Activated CD4-positive, alpha-beta T cell treated with anti-CD3 and anti-CD28 coated beads for 36 hours (primary cell): ENCODE measurements at regions not wholly inside any gene's neighbourhood (a gene's known extent, or its start where the extent isn't known, plus 50 kb on each side); places are given as distances from the start of the nearest gene placed in this dataset.
"Not testable (repeated sequence)": the region's sequence is repeated elsewhere in the genome, so short reads cannot be mapped to it uniquely, and the experiment has no call there.

Source experiments
- ATAC-seq: fragments of 200-7000 bp; cut with Tn5 transposase; one replicate; pipeline ENCODE4 v1.10.0; 2021; ENCODE audit warnings: mild to moderate bottlenecking, moderate library complexity
- CTCF ChIA-PET: fragments of 350-600 bp; sonication (Branson Sonifier 250); formaldehyde crosslinking; loops from one replicate; lab custom pipeline; 2021; ENCODE audit warnings: antibody characterized with exemption; lab: Charles Lee
- POLR2A ChIA-PET: fragments of 350-600 bp; sonication (Branson Sonifier 250); formaldehyde crosslinking; loops from one replicate; lab custom pipeline; 2021; ENCODE audit warnings: antibody characterized with exemption, inconsistent platforms; lab: Charles Lee
- DNase-seq: peaks from one replicate; pipeline ENCODE4 v3.0.0-alpha.2; 2020
- H3K27ac Mint-ChIP-seq: one replicate; pipeline ENCODE4 v1.8.0; 2021; ENCODE audit warnings: mixed read lengths
- H3K27me3 Mint-ChIP-seq: one replicate; pipeline ENCODE4 v1.8.0; 2021; ENCODE audit warnings: mixed read lengths
- H3K36me3 Mint-ChIP-seq: one replicate; pipeline ENCODE4 v1.8.0; 2021; ENCODE audit warnings: low read depth, mixed read lengths
- H3K4me1 Mint-ChIP-seq: one replicate; pipeline ENCODE4 v1.8.0; 2021; ENCODE audit warnings: mixed read lengths
- H3K4me3 Mint-ChIP-seq: one replicate; pipeline ENCODE4 v1.8.0; 2021; ENCODE audit warnings: mild to moderate bottlenecking, moderate library complexity, mixed read lengths
- H3K9me3 Mint-ChIP-seq: one replicate; pipeline ENCODE4 v1.8.0; 2021; ENCODE audit warnings: low read depth, mixed read lengths
- intact Hi-C, 2 experiments: fragments of 100-400 bp; cut with DNase I in 1 of 2; cut with micrococcal nuclease in 1 of 2; formaldehyde crosslinking; loops; one replicate each; pipeline versions ENCODE4 v1.14.2 to v1.15.1; 2022 to 2024; cut with DNase I, micrococcal nuclease

- H3K36me3 Mint-ChIP-seq, result no peaks in the 10 kb centered on the region
- DNase-seq (no peak), ATAC-seq (no peak)
- H3K27ac Mint-ChIP-seq, result no peak overlapping the region
- POLR2A ChIA-PET, result no interaction called here
- no peaks in the 10 kb centered on the region for H3K27me3 Mint-ChIP-seq
- H3K4me1 Mint-ChIP-seq, result no peaks in the 10 kb centered on the region
- H3K9me3 Mint-ChIP-seq, result peaks cover 7% of the 10 kb centered on the region
- CTCF ChIA-PET, result no interaction called here
- intact Hi-C loops, result no loop called here
- H3K4me3 Mint-ChIP-seq, result no peak overlapping the region
Measured at GRCh38 chr6:67698534-67698933, 936.5 kb upstream of the ADGRB3 start.

GRCh38 chr6:67694127-67694526, 941.0 kb upstream of the ADGRB3 start:
- DNase-seq (no peak), ATAC-seq (no peak)
- Mint-ChIP-seq H3K4me3 (no peak overlapping the region), H3K27me3 (no peaks in the 10 kb centered on the region), H3K36me3 (no peaks in the 10 kb centered on the region), H3K27ac (no peak overlapping the region), H3K9me3 (peaks cover 8% of the 10 kb centered on the region), H3K4me1 (no peaks in the 10 kb centered on the region)
- CTCF ChIA-PET, result no interaction called here
- POLR2A ChIA-PET, result no interaction called here
- intact Hi-C loops, result no loop called here

GRCh38 chr6:67689329-67689728, 945.8 kb upstream of the ADGRB3 start:
- no peak for DNase-seq
- ChIA-PET CTCF (interaction anchor here (0.8 kb wide), 1 partner anchor 488 kb away, joined by 3 read pairs; no protein-coding TSS in a partner anchor), POLR2A (no interaction called here)
- Mint-ChIP-seq H3K4me1 (no peaks in the 10 kb centered on the region), H3K27ac (no peak overlapping the region), H3K36me3 (no peaks in the 10 kb centered on the region), H3K9me3 (peaks cover 5% of the 10 kb centered on the region), H3K27me3 (no peaks in the 10 kb centered on the region), H3K4me3 (no peak overlapping the region)
- intact Hi-C loops, result no loop called here
- no peak for ATAC-seq

GRCh38 chr6:67687396-67687795, 947.7 kb upstream of the ADGRB3 start:
- H3K4me1 Mint-ChIP-seq, result no peaks in the 10 kb centered on the region

GRCh38 chr6:67686225-67686624, 948.9 kb upstream of the ADGRB3 start:
- POLR2A ChIA-PET, H3K36me3 Mint-ChIP-seq, DNase-seq, H3K4me3 Mint-ChIP-seq, H3K27ac Mint-ChIP-seq, intact Hi-C loops, CTCF ChIA-PET, H3K27me3 Mint-ChIP-seq, H3K4me1 Mint-ChIP-seq, ATAC-seq, H3K9me3 Mint-ChIP-seq: not testable (repeated sequence)

More at GRCh38 chr6:67687396-67687795, 947.7 kb upstream of the ADGRB3 start:
- intact Hi-C loops, result no loop called here
- ChIA-PET CTCF (no interaction called here), POLR2A (no interaction called here)
- no peak for DNase-seq
- ATAC-seq, result no peak
- H3K36me3 Mint-ChIP-seq, result no peaks in the 10 kb centered on the region
- H3K27ac Mint-ChIP-seq, result no peak overlapping the region
- H3K4me3 Mint-ChIP-seq, result no peak overlapping the region
- no peaks in the 10 kb centered on the region for H3K27me3 Mint-ChIP-seq
- H3K9me3 Mint-ChIP-seq, result peaks cover 7% of the 10 kb centered on the region

GRCh38 chr6:67683960-67684359, 951.1 kb upstream of the ADGRB3 start:
- Mint-ChIP-seq H3K4me1 (no peaks in the 10 kb centered on the region), H3K27ac (no peak overlapping the region), H3K36me3 (no peaks in the 10 kb centered on the region), H3K4me3 (no peak overlapping the region), H3K9me3 (peaks cover 7% of the 10 kb centered on the region), H3K27me3 (no peaks in the 10 kb centered on the region)
- ChIA-PET CTCF (no interaction called here), POLR2A (no interaction called here)
- DNase-seq (no peak), ATAC-seq (no peak)
- intact Hi-C loops, result no loop called here

- ATAC-seq (no peak), DNase-seq (no peak)
- H3K27ac Mint-ChIP-seq, result no peak overlapping the region
- intact Hi-C loops, result no loop called here
- ChIA-PET CTCF (no interaction called here), POLR2A (no interaction called here)
- no peaks in the 10 kb centered on the region for H3K4me1 Mint-ChIP-seq
- H3K9me3 Mint-ChIP-seq, result peaks cover 12% of the 10 kb centered on the region
- H3K27me3 Mint-ChIP-seq, result no peaks in the 10 kb centered on the region
- H3K4me3 Mint-ChIP-seq, result no peak overlapping the region
- H3K36me3 Mint-ChIP-seq, result no peaks in the 10 kb centered on the region
Measured at GRCh38 chr6:67680297-67680932, 954.7 kb upstream of the ADGRB3 start.

- ChIA-PET CTCF (no interaction called here), POLR2A (no interaction called here)
- H3K9me3 Mint-ChIP-seq, result peaks cover 12% of the 10 kb centered on the region
- H3K27me3 Mint-ChIP-seq, result no peaks in the 10 kb centered on the region
- H3K27ac Mint-ChIP-seq, result no peak overlapping the region
- no peaks in the 10 kb centered on the region for H3K4me1 Mint-ChIP-seq
- ATAC-seq (no peak), DNase-seq (no peak)
- H3K36me3 Mint-ChIP-seq, result no peaks in the 10 kb centered on the region
- intact Hi-C loops, result no loop called here
- no peak overlapping the region for H3K4me3 Mint-ChIP-seq
Measured at GRCh38 chr6:67679566-67680296, 955.4 kb upstream of the ADGRB3 start.

GRCh38 chr6:67676892-67677291, 958.2 kb upstream of the ADGRB3 start:
- Mint-ChIP-seq H3K9me3 (peaks cover 15% of the 10 kb centered on the region), H3K27ac (no peak overlapping the region), H3K4me3 (no peak overlapping the region), H3K27me3 (no peaks in the 10 kb centered on the region), H3K36me3 (no peaks in the 10 kb centered on the region), H3K4me1 (no peaks in the 10 kb centered on the region)
- CTCF ChIA-PET, result no interaction called here
- POLR2A ChIA-PET, result no interaction called here
- intact Hi-C loops, result no loop called here
- DNase-seq (no peak), ATAC-seq (no peak)

GRCh38 chr6:67667637-67668422, 967.3 kb upstream of the ADGRB3 start:
- Mint-ChIP-seq H3K27me3 (no peaks in the 10 kb centered on the region), H3K4me3 (no peak overlapping the region), H3K36me3 (no peaks in the 10 kb centered on the region), H3K9me3 (peaks cover 15% of the 10 kb centered on the region), H3K4me1 (no peaks in the 10 kb centered on the region), H3K27ac (no peak overlapping the region)
- POLR2A ChIA-PET, result no interaction called here
- ATAC-seq, result no peak
- no peak for DNase-seq
- intact Hi-C loops, result no loop called here
- CTCF ChIA-PET, result no interaction called here

GRCh38 chr6:67666177-67666964, 968.7 kb upstream of the ADGRB3 start:
- CTCF ChIA-PET, result no interaction called here
- ATAC-seq (no peak), DNase-seq (no peak)
- POLR2A ChIA-PET, result no interaction called here
- Mint-ChIP-seq H3K4me1 (no peaks in the 10 kb centered on the region), H3K27ac (no peak overlapping the region), H3K27me3 (no peaks in the 10 kb centered on the region), H3K9me3 (peaks cover 18% of the 10 kb centered on the region), H3K4me3 (no peak overlapping the region), H3K36me3 (no peaks in the 10 kb centered on the region)
- intact Hi-C loops, result no loop called here
